ENCODE measurements at regions not wholly inside any gene's neighbourhood (a gene's known extent, or its start where the extent isn't known, plus 50 kb on each side); places are given as distances from the start of the nearest gene placed in this dataset.

DNA sequence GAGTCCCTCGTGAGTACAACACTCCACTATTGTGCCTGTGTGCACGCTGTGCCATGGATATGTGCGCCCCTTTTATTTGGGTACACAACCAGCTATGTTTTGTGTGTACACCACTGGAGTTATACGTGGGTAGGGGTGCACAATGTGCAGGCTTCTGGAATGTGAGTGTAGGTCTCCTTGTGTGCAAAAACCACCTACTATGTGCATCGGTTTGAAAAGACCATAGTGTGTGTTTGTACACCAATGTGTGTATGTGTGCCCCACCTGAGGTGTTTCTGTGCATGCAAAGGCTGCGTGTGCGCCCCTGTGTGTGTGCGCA, 86.4 kb upstream of the ALDH1L1 start:
- DNase-seq (ENCODE audit: low spot score), result no peak

DNA sequence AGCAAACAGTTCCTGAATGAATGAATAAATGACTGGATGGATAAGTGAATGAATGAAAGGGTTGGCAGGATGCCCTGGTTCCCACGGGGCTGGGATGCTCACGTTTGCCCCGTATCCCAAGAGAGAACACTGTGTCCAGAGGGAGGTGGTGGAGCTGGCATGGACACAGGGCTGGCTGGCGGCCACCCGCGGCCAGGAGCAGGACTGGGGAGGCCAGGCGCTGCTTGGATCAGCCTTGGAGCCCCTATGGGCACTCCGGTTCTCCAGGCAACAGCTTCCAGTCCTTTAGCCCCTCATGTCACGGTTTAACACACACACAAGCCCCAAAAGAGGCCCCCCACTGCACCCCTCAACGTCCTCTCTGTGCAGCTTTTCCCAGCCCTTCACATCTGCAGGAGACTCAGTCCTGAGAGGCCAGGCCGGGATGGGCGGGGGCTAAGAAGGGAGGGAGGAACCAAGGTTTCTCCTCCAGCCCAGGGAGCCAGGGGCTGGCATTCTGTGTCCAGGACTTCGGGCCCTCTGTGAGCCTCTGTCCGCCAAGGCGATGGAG, 86.0 kb upstream of the ALDH1L1 start:
- DNase-seq (ENCODE audit: low spot score), result no peak

DNA sequence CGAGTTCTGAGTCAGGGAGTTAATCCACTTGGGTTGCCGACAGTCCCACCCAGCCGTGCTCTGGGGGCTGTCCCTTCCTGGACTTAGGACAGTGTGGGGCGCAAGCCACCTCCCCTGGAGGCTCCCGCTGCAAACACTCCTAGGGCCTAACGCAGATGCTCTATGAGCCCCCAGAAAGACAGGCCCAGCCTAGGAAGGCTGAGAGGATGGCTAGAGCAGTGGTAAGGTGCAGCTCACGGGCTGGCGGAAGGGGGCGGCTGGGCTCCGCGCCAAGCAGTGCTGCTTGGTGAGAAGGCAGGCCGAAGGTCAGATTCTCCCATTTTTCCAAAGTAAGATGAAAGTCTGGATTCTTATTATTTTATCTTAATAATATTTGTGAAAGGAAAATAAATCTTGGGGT, 84.6 kb upstream of the ALDH1L1 start:
- DNase-seq (ENCODE audit: low spot score), result no peak

GRCh38 chr3:126264381-126264780, 84.0 kb upstream of the ALDH1L1 start:
- no peak for DNase-seq (ENCODE audit: low spot score)

DNA sequence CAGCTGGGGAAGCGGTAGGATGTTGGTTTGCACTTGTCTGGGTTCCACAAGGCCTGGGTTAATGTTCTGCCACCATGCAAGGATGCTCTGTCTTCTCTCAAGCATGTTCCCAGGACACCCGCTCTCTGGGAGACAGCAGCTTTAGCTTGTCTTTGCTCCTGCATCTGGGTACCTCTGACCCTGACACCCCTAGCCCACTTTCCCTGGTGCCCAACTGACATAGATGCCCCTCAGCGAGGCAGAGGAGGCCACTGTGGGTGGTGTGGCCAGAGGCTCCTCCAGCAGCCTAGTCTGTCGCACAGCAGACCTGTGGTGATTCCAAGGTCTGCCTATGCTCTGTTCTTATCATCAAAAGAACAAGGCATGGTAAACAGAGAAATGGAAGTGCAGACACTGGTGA, 83.6 kb upstream of the ALDH1L1 start:
- DNase-seq (ENCODE audit: low spot score), result no peak

GRCh38 chr3:126263539-126263938, 83.2 kb upstream of the ALDH1L1 start:
- no peak for DNase-seq (ENCODE audit: low spot score)

GRCh38 chr3:126262227-126262626, 81.8 kb upstream of the ALDH1L1 start:
- no peak for DNase-seq (ENCODE audit: low spot score)

- no peak for DNase-seq (ENCODE audit: low spot score)
These were observed 80.7 kb upstream of the ALDH1L1 start for GRCh38 chr3:126261037-126261436.

- no peak for DNase-seq (ENCODE audit: low spot score)
These were observed 79.3 kb upstream of the ALDH1L1 start for GRCh38 chr3:126259411-126260391.

DNA sequence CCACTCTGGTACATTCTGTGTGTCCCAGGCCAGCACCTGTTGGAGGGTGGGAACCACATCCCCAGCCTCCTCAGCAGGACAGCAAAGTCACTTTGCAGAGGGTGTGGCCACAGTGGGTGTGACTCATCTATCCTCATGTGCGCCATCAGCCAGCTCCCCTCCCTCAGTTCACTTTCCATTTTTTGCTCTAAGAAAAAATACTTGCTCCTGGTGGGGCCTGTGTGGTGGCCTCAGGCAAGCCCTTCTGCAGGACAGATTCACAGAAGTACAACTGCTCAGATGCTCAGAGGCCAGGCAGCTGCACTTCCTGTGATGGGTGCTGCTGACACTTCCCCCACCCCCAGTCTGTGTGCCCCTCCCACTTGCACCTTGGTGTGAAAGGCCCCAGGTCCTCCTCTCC, 78.3 kb upstream of the ALDH1L1 start:
- DNase-seq (ENCODE audit: low spot score), result no peak

DNA sequence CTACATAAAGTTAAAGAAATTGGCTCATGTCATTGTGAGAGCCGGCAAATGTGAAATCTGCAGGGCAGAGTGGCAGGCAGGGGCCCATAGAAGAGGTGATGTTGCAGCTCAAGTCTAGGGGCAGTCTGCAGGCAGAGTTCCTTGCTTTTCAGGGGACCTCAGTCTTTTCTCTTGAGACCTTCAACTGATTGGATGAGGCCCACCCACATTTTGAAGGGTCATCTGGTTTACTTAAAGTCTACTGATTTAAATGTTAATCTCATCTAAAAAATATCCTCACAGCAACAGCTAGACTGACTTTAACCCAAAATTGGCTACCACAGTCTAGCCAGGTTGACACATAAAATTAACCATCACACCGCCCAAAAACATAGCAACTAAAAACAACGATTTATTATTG, 77.6 kb upstream of the ALDH1L1 start:
- DNase-seq (ENCODE audit: low spot score), result no peak

DNA sequence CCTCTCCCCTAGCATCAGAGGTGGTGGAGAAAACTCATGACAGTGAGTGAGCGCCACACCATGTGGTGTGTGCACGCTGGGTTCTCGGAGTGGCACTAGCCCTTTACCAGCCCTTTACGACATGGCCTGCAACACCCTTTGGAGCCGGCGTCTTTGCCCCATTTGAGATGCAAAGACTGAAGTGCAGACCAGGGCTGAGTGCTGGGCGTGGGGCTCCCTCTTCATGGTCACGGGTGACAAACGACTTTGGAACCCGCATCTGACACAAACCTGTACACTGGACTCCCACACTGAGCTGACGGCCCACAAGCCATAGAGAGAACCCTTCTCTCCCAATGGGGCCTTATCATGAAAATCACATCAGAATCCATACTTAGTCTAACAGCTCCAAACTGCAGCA, 76.8 kb upstream of the ALDH1L1 start:
- no peak for DNase-seq (ENCODE audit: low spot score)

GRCh38 chr3:126256251-126256650, 75.9 kb upstream of the ALDH1L1 start:
- no peak for DNase-seq (ENCODE audit: low spot score)

DNA sequence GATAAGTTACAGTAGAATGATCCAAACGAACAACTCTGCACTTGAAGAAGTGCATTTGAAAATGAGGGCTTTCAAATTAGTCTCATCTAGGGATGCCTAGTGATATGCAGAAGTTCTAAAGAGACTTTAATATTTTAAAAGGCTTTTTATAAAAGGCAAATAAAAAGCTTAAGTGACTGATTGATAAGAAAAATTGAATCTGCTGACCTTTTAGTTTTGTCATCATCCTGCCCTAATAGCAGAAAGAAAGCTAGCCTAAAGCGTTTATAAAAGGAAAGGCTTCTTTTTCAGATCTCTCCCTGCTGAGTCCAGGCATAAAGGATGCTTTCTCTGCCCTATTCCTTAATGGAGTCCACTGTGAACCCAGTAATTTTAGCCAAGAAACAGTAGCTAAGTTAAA, 72.7 kb upstream of the ALDH1L1 start:
- no peak for DNase-seq (ENCODE audit: low spot score)

DNA sequence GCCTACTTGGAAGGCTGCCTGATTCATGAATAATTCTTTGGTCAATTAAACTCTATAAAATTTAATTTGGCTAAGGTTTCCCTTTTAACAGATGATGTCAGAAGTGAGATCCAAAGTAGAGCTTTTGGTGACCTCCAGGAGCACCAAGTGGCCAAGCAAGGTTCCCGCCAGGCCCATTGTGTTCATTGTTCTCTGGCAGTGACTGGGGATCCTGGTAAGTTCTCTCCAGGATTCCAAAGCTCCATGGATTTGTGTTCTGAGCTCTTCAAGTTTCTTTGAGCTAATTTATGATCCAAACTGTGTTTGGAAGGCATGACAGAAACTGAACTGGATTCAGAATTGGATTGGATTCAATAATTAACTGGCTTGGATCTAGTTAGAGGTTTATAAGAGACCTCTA, 72.0 kb upstream of the ALDH1L1 start:
- DNase-seq (ENCODE audit: low spot score), result no peak

DNA sequence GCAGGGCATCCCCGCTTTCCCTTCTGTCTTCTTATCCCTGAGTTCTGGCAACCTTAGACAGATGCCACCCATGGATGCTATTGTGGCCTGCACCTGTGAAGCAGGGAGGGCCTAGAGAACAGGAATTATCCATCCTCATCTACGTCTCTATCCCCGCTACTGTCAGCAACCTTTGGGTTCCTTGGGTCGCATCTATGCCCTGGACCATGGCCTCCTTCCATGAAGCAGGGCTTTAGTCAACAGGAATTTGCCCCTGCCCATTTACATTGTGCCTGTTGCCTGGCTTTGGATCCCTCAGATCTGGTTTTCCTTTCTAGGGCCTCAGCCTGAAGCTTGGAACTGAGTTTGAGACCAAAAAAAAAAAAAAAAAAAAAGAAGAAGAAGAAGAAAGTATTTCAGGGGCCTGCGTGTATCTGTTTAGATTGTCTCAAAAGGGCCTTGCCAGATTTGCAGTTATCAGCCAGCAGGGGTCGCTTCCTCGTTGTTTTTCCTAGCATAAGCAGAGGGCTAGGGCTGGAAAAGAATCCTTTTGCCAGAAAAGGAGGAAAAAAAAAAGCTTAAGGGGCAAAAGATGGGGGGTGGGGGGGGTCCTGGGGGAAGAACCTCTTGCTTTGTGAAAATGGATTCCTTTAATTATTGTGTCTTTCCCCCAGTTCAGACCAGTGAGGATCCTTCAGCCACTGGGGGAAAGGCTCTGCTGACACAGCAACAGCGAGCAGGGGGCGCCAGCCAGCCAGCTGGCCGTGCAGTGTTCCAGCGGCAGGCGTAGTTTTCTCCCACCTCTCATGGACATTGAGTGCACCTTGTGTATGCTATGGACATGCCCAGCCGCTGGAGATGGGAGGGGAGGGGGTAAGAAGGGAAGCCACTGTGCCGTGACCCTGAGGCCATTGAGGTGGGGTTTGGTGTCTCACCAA, 65.7 kb upstream of the ALDH1L1 start:
- no peak for DNase-seq (ENCODE audit: low spot score)

All from left forelimb (tissue), 1 donor.